ENCODE measurements at regions not wholly inside any gene's neighbourhood (a gene's known extent, or its start where the extent isn't known, plus 50 kb on each side); places are given as distances from the start of the nearest gene placed in this dataset.

DNA sequence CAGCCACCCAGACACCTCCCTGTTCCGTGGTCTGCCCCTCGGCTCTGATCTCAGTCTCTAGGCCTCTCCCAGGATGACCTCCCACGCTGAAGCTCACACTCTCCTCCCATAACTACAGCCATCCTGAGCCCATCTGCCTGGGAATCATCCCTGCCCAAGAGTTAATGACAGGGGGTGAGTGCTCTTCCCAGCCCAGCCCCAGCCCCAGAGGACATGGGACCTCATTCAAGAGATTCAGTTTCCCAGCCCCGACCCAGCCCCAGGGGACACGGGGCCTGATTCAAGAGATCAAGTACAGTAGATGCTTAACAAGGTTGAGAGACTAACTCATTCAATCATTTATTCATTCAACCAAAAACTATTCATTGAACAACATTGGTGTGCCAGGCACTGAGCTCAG is 272.0 kb downstream of the XXYLT1 start:
- in situ Hi-C loops (cut with HindIII; ENCODE audit: low sequenced_read_pairs) = no loop called here
- DNase-seq (ENCODE audit: low read depth, low spot score) = no peak
- TF ChIP-seq, protein P1, sequence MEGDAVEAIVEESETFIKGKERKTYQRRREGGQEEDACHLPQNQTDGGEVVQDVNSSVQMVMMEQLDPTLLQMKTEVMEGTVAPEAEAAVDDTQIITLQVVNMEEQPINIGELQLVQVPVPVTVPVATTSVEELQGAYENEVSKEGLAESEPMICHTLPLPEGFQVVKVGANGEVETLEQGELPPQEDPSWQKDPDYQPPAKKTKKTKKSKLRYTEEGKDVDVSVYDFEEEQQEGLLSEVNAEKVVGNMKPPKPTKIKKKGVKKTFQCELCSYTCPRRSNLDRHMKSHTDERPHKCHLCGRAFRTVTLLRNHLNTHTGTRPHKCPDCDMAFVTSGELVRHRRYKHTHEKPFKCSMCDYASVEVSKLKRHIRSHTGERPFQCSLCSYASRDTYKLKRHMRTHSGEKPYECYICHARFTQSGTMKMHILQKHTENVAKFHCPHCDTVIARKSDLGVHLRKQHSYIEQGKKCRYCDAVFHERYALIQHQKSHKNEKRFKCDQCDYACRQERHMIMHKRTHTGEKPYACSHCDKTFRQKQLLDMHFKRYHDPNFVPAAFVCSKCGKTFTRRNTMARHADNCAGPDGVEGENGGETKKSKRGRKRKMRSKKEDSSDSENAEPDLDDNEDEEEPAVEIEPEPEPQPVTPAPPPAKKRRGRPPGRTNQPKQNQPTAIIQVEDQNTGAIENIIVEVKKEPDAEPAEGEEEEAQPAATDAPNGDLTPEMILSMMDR (IDR thresholded peaks at IDR 0.05; ENCODE audit: low read depth, low read length) = no peak
- no peak overlapping the region for H3K4me3 ChIP-seq (ENCODE audit: low read depth, low read length)

DNA sequence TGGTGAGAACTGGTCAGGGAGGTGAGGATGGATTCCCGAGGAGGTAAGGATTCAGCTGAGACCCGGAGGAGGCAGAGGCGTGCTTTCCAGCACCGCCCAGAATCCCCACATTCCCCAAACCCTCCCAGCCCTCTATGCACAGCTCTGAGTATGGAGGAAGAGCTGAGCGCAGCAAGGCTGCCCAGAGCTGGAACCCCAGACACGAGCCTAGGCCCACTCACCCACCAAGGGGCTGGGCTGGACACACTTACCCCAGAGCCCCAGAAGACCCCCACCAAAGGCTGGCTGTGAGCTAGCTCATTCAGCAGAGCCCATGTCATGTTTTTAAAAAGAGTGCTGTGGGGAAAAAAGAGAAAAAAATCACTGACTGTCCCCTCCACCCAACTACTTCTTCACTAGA is 271.5 kb downstream of the XXYLT1 start:
- no peak overlapping the region for H3K4me3 ChIP-seq (ENCODE audit: low read depth, low read length)
- TF ChIP-seq, protein P1 (IDR thresholded peaks at IDR 0.05; ENCODE audit: low read depth, low read length) = no peak
- in situ Hi-C loops (cut with HindIII; ENCODE audit: low sequenced_read_pairs) = no loop called here
- no peak for DNase-seq (ENCODE audit: low read depth, low spot score)

DNA sequence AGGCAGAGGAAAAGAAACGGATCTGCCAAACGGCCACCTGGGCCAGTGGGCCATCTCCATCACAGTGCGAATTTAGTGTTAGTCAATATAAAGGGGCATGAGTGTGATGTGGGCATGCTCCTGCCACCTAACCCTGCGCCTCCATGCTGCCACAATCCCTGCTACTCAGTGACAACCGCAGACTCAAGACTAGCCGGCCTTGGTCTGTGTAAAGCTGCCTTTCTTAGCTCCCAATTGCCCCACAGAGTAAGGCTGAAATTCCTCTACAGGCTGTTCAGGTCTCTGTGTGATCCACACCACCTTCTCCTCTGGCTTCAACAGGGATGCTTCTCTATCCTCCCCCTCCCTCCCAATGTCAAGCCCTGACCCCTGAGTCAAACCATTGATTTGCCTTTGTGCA is 269.7 kb downstream of the XXYLT1 start:
- no peak for DNase-seq (ENCODE audit: low read depth, low spot score)
- TF ChIP-seq, protein P1 (IDR thresholded peaks at IDR 0.05; ENCODE audit: low read depth, low read length) = no peak
- in situ Hi-C loops (cut with HindIII; ENCODE audit: low sequenced_read_pairs) = no loop called here
- no peak overlapping the region for H3K4me3 ChIP-seq (ENCODE audit: low read depth, low read length)

- H3K4me3 ChIP-seq (ENCODE audit: low read depth, low read length) = no peak overlapping the region
- TF ChIP-seq, protein P1 (IDR thresholded peaks at IDR 0.05; ENCODE audit: low read depth, low read length) = peak; percentile 69
- in situ Hi-C loops (cut with HindIII; ENCODE audit: low sequenced_read_pairs) = no loop called here
- DNase-seq (ENCODE audit: low read depth, low spot score) = peak; percentile 43
These were observed 268.7 kb downstream of the XXYLT1 start for GRCh38 chr3:195001961-195002861.

- H3K4me3 ChIP-seq (ENCODE audit: low read depth, low read length) = no peak overlapping the region
- DNase-seq (ENCODE audit: low read depth, low spot score) = no peak
- in situ Hi-C loops (cut with HindIII; ENCODE audit: low sequenced_read_pairs) = no loop called here
- TF ChIP-seq, protein P1 (IDR thresholded peaks at IDR 0.05; ENCODE audit: low read depth, low read length) = no peak
These were observed 267.7 kb downstream of the XXYLT1 start for GRCh38 chr3:195003006-195003892.

- TF ChIP-seq, protein P1 (IDR thresholded peaks at IDR 0.05; ENCODE audit: low read depth, low read length) = no peak
- no peak overlapping the region for H3K4me3 ChIP-seq (ENCODE audit: low read depth, low read length)
- DNase-seq (ENCODE audit: low read depth, low spot score) = no peak
- in situ Hi-C loops (cut with HindIII; ENCODE audit: low sequenced_read_pairs) = no loop called here
These were observed 267.1 kb downstream of the XXYLT1 start for GRCh38 chr3:195003893-195004289.

Measured in astrocyte of the spinal cord (primary cell).